GM23338 (cell line): ENCODE measurements at regions not wholly inside any gene's neighbourhood (a gene's known extent, or its start where the extent isn't known, plus 50 kb on each side); places are given as distances from the start of the nearest gene placed in this dataset.

ENCODE experiments used
- EZH2 ChIP-seq: fragments of 200-600 bp; sonication (generic); IDR thresholded peaks from one replicate; pipeline ENCODE4 v1.8.0; 2017; ENCODE audit warnings: antibody characterized with exemption, mild to moderate bottlenecking, low read depth; ENCODE audit not compliant: unreplicated experiment
- TF ChIP-seq, protein P1 (sequence below), 2 experiments: fragments of 200-600 bp in 1 of 2; sonication (generic) in 1 of 2; conservative IDR thresholded peaks; 2 replicates each; pipeline versions ENCODE4 v1.5.1 to v1.6.1; 2016 to 2017; ENCODE audit warnings: antibody characterized with exemption in 2 of 2, low read depth in 2 of 2, mild to moderate bottlenecking in 2 of 2, moderate library complexity in 1 of 2

DNA sequence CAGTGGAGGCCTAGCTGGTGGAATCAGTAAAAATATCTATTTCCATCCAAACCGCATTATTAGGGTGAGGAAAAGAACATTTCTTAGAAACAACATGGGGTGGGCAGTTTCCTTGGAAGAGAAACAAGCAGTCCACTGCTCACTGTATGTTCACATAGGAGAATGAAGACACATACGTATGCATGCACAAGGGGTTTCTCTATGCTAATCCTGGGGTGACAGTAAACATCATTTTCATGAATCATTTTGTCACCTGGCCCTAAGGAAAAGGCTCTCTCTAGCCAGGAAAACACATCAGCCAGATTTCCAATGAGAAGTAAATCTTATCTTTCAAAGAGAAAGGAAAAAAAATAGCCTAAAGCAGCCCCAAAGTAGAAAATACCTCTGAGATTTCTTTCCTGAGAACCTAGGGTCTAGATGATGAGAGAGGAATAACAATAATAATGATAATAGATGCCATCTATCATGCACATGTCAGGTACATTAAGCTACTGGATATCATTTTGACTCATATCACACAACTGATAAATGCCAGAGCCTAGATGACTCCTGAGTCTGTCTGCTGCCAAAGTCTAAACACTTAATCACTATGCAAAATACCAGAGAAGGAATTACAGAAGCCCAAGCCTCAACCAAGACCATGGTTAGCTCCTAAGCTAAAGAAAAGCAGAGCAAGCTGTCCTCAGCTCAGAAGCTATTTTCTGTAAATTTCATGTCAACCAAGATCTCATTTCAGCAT is 520.5 kb upstream of the TMPO start:
- TF ChIP-seq, protein P1, sequence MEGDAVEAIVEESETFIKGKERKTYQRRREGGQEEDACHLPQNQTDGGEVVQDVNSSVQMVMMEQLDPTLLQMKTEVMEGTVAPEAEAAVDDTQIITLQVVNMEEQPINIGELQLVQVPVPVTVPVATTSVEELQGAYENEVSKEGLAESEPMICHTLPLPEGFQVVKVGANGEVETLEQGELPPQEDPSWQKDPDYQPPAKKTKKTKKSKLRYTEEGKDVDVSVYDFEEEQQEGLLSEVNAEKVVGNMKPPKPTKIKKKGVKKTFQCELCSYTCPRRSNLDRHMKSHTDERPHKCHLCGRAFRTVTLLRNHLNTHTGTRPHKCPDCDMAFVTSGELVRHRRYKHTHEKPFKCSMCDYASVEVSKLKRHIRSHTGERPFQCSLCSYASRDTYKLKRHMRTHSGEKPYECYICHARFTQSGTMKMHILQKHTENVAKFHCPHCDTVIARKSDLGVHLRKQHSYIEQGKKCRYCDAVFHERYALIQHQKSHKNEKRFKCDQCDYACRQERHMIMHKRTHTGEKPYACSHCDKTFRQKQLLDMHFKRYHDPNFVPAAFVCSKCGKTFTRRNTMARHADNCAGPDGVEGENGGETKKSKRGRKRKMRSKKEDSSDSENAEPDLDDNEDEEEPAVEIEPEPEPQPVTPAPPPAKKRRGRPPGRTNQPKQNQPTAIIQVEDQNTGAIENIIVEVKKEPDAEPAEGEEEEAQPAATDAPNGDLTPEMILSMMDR (conservative IDR thresholded peaks at IDR 0.05; ENCODE audit: low read depth in 2 of 2) = no peak
- TF ChIP-seq EZH2 = no peak
